ENCODE measurements at regions not wholly inside any gene's neighbourhood (a gene's known extent, or its start where the extent isn't known, plus 50 kb on each side); places are given as distances from the start of the nearest gene placed in this dataset.

- no peak for DNase-seq (ENCODE audit: low read depth)
Observed at GRCh38 chr10:62550173-62550572, 176.0 kb downstream of the ZNF365 start.

- DNase-seq (ENCODE audit: low read depth), result no peak
Observed at GRCh38 chr10:62554632-62555199, 180.5 kb downstream of the ZNF365 start.

GRCh38 chr10:62559481-62560200 is 185.5 kb downstream of the ZNF365 start:
- no peak for DNase-seq (ENCODE audit: low read depth)

- no peak for DNase-seq (ENCODE audit: low read depth)
Observed at GRCh38 chr10:62560201-62560819, 186.1 kb downstream of the ZNF365 start.

- no peak for DNase-seq (ENCODE audit: low read depth)
Observed at GRCh38 chr10:62561151-62561550, 187.0 kb downstream of the ZNF365 start.

DNA sequence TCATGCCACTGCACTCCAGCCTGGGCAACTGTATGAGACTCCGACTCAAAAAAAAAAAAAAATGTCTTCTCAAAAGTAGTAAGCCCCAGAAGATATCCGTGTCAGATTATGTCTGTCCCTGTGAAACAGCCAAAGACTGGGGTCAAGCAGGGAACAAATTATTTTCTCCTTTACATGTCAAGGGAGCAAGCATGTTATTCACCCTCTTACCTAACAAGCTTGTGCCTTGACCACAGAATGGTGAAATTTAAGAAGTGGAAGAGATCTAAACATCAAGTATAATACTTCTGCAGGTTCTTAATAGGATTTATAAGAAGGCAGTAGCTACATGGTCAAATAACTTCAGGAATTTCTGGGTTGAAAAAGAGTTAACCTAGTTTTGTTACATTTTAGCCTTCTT is 187.9 kb downstream of the ZNF365 start:
- no peak for DNase-seq (ENCODE audit: low read depth)

GRCh38 chr10:62562795-62563194 is 188.6 kb downstream of the ZNF365 start:
- DNase-seq (ENCODE audit: low read depth), result no peak

DNA sequence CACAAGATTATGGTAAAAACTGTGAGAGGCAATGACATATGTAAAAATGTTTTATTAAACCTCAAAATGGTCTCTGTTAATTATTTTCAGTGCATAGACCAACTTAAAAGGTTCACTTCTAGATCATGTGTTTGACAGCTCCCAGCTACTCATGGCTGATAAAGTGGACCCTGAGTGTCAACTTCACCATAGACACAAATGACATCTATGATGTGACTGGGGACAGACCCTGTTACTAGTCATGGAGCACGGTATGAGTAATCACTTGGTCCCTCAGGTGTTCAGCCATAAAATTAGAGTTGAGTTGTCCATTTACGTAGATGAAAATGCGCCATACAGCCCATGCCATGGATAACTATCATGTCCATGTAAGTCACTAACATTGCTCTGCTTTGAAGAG is 199.8 kb downstream of the ZNF365 start:
- no peak for DNase-seq (ENCODE audit: low read depth)

GRCh38 chr10:62577076-62577475 is 202.9 kb downstream of the ZNF365 start:
- no peak for DNase-seq (ENCODE audit: low read depth)

GRCh38 chr10:62577666-62578291 is 203.6 kb downstream of the ZNF365 start:
- DNase-seq (ENCODE audit: low read depth), result no peak

- DNase-seq (ENCODE audit: low read depth), result no peak
Observed at GRCh38 chr10:62578301-62578700, 204.1 kb downstream of the ZNF365 start.

GRCh38 chr10:62578916-62579315 is 204.7 kb downstream of the ZNF365 start:
- no peak for DNase-seq (ENCODE audit: low read depth)

DNA sequence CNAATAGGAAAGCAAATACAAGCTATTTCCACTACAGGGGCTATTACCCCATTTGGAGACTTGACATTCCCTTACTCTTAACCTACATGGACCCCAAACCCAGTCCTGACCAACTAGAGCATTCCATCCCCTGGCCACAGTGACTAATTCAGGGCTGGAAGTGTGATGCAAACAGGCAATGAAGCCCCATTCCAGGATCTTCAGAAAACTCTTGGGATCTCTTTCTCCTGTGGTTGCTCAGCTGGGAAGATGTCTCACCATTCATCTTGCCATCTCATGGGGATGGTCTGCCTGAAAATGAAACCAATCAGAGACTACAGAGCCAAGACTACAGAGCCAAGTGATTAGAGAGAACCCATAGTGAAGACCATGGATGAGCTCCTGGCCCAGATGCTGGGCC is 206.2 kb downstream of the ZNF365 start:
- no peak for DNase-seq (ENCODE audit: low read depth)

GRCh38 chr10:62581351-62581750 is 207.2 kb downstream of the ZNF365 start:
- no peak for DNase-seq (ENCODE audit: low read depth)

DNA sequence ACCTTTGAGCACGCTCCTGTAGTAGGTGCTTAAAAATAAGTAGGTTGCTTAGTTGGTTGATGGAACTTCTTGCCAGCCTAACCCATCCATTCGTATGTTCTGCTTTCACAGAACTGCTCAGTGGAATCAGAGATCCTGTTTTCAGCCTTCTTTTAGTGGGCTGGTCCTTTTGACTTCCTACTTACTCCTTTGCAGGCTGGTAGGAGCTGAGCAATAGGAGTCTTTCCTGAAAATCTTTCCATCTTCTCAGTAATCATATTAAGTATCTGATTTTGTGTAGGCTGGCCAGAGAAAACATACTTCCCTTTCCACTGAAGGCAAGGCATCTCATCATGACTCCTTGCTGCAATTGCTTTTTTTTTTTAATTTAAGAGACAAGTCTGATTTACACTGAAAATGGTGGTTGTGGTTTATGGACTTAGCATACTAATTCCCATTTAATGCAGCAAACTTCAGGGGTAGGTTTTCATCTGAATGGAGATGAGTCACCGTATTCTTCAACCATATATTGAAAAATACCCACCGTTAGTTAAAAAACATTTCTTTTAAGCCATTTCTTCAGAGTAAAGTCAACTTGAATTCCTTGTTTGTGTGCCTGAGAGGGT is 208.0 kb downstream of the ZNF365 start:
- DNase-seq (ENCODE audit: low read depth), result no peak

GRCh38 chr10:62582804-62583208 is 208.6 kb downstream of the ZNF365 start:
- no peak for DNase-seq (ENCODE audit: low read depth)

DNA sequence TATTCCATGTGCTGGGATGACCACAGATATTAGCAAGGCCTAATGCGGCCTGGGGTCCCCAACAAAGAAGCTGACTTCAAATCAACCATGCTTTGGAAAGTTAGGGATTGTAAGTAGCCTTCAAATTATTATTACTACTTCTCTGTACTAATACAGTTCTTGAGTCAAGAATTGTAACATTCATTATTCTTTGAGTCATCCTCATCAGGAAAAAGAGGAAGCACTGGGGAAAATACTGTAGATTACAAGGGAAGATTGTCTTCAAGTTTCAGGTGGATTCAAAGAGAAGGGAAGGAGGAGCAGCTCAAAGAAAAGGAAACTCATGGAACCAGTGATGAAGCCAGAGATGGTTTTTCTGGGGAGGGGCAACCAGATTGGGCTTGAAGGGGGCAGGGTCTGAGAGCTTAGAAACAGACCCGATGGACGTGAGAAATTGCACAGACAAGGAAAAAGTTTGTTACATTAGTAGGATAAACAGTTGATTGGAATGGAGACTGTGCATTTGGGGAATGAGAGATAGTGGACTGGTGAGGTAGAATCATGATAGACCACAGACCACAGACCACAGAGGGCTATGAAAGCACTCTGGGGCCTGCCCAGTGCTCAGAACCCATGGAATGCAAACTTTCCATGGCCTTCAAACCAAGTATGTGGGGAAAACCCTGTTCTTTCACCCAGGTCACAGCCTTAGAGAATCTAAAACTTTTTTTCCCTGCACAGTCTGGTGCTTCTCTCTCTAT is 209.9 kb downstream of the ZNF365 start:
- DNase-seq (ENCODE audit: low read depth), result no peak

DNA sequence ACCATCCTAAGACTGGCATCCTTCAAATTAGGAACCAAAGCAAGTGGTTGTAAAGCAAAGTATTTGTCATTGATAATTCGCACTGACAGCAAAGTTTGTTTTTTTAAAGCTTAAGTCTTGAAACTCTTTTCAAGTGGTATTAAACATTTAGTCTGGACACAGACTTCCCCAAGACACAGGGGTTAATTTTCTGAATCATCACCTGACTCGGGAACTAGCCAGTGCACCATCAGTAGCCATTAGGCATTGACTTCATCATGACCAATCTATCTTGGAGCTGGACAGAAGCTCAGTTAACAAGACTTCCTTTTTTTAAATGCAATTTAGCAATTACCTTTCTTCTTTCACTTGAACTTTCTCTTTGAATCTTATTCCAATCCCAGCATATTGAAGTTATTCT is 210.6 kb downstream of the ZNF365 start:
- no peak for DNase-seq (ENCODE audit: low read depth)

DNA sequence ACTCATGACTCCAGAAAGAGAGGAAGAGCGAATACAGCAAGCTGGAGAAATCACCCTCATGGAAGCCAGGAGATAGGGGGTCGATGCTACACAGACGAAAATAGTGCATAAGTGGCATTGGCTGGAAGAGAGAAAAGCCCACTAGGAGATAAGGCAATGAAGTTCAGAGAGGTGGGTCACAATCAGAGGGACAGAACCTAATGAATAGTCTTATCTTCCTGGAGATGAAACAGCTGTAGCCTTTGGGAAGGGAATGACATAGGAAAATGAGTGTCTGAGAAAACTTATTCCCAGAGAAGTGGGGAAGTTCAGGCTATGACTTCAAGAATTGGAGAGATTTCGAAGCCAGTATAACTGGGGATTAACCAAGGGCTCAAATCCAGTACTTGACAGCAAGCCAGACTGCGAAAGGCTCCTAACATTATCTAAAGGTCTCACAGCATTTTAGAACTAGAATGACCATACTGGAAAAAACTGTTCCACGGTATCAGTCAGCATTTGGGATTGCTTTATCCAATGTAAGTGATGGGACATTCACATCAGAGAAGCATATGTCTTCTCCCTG is 211.1 kb downstream of the ZNF365 start:
- DNase-seq (ENCODE audit: low read depth), result no peak

GRCh38 chr10:62587011-62587410 is 212.8 kb downstream of the ZNF365 start:
- no peak for DNase-seq (ENCODE audit: low read depth)

- no peak for DNase-seq (ENCODE audit: low read depth)
Observed at GRCh38 chr10:62588116-62588515, 213.9 kb downstream of the ZNF365 start.

- DNase-seq (ENCODE audit: low read depth), result no peak
Observed at GRCh38 chr10:62589689-62590088, 214.8 kb upstream of the ADO start.
